Activated CD4-positive, CD25-positive, alpha-beta regulatory T cell treated with anti-CD3 and anti-CD28 coated beads, Interleukin-2, amount 50 U/mL, for 16 hours (primary cell): ENCODE measurements at regions not wholly inside any gene's neighbourhood (a gene's known extent, or its start where the extent isn't known, plus 50 kb on each side); places are given as distances from the start of the nearest gene placed in this dataset.
"Not testable (repeated sequence)": the region's sequence is repeated elsewhere in the genome, so short reads cannot be mapped to it uniquely, and the experiment has no call there.

Source experiments
- DNase-seq: peaks from one replicate; pipeline ENCODE4 v3.0.0-alpha.2; 2020; ENCODE audit warnings: low read depth, low spot score

GRCh38 chr2:236408090-236408489 lies 143.9 kb upstream of the ASB18 start:
- DNase-seq, result no peak

- DNase-seq, result no peak
These were observed 144.6 kb upstream of the ASB18 start for GRCh38 chr2:236408786-236409185.

GRCh38 chr2:236415684-236416444 lies 151.7 kb upstream of the ASB18 start:
- DNase-seq, result no peak

DNA sequence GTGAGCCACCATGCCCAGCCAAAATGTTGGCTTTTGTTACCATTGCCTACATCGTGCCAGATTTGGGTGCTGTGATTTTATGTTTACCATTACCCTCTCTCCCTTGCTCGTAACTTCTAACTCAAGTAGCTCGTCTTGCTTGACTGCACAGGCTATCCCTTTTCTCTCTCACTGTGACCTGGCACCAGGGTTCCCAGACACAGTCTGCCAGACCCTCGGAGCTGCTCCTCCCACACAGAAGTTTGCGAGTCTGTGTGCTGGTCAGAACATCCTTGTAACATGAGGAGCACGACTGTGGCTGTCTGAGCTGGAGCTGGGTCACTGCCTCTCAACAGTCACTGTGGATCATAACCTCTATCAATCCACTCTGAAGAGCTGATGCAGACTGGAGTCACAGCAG lies 152.5 kb upstream of the ACKR3 start:
- DNase-seq, result no peak

- no peak for DNase-seq
These were observed 139.0 kb upstream of the ACKR3 start for GRCh38 chr2:236430584-236430983.

DNA sequence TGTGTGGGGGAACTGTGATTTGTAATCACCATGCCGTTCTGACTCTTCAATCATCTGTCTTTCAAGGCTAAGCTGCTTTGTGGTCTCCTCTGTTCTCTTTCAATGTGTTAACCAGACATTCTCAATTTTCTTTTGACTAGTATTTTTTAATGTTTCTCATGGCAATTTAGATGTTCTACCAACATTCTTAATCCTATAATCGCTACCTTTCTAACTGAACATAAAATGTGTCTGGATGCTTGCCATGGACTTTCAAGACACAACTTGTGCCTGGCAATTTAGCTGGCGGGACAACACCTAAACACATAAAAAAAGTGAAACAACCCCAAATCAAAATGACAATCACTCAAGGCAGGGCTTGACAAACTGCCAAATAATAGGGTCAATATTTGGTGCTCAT lies 135.0 kb upstream of the ACKR3 start:
- DNase-seq, result no peak

- DNase-seq, result no peak
These were observed 129.3 kb upstream of the ACKR3 start for GRCh38 chr2:236440110-236440881.

- DNase-seq, result no peak
These were observed 125.4 kb upstream of the ACKR3 start for GRCh38 chr2:236444187-236444586.

- DNase-seq, result no peak
These were observed 123.9 kb upstream of the ACKR3 start for GRCh38 chr2:236445678-236446077.

- DNase-seq, result no peak
These were observed 123.1 kb upstream of the ACKR3 start for GRCh38 chr2:236446521-236446920.

GRCh38 chr2:236449167-236449761 lies 120.4 kb upstream of the ACKR3 start:
- DNase-seq, result no peak

- no peak for DNase-seq
These were observed 117.4 kb upstream of the ACKR3 start for GRCh38 chr2:236452238-236452637.

- no peak for DNase-seq
These were observed 115.5 kb upstream of the ACKR3 start for GRCh38 chr2:236454076-236454475.

DNA sequence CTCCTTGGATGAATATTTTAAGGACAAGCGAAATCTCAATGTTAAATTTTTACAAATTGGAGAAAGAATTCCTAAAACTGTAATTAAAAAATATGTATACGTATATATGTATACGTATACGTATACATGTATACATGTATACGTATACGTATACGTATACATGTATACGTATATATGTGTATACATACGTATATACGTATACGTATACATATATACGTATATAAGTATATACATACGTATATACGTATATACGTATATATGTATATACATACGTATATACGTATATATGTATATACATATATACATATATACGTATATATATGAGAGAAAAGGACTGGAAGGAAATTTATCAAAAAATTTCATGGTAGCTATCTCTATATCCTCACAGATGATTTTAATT lies 110.2 kb upstream of the ACKR3 start:
- DNase-seq, result no peak

DNA sequence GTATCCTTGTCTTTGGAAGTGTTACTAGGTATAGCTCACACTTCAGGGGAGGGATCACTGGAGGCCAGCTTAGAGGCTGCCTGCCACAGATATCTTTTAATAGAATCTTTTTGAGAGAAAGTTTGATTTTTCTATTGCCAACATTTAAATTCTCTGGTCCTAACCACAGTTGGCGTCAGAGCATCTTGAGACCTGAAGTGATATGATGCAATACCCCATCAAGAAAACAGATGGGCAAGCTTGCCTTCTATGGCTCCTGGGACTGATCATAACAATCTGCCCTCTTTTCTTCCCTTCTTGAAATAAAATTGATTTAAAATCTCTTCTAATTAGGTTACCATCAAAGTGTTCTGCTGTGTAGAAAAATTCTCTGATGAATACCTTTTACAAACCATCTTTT lies 105.5 kb upstream of the ACKR3 start:
- DNase-seq, result no peak

DNA sequence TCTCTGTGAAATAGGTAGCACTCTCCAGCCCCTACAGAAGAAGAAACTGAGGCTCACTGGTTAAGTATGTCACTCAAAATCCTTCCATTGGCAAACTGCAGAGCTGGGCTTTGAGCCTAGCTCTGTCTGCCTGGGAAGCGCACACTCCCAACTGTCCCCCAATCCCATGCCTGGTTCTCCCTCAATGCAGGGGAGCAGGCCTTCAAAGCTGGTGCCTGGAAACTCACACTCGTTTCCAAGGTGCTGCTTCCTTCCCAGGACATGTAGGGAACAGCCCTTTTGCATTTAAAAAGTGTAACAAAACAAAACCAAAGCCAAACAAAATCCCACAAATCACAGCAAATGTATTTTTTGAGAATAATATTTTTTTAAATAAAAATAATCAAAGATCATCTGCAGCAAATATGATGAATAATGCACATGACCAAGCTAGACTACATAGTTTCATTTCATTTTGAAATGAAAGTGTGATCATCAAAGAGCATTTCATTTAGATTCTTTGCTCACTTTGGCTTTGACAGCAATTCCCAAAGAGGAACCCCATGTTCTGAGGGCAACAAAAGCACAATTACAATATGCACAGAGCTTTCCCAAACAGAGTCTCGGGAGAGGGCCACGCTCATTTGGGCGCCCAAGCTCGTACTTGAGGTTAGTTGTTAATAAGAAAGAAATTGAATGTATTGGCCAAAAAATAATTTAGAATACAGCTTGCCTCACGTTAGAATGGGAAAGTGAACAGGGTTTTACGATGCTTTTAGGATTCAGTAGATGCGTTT lies 96.7 kb upstream of the ACKR3 start:
- DNase-seq, result no peak

DNA sequence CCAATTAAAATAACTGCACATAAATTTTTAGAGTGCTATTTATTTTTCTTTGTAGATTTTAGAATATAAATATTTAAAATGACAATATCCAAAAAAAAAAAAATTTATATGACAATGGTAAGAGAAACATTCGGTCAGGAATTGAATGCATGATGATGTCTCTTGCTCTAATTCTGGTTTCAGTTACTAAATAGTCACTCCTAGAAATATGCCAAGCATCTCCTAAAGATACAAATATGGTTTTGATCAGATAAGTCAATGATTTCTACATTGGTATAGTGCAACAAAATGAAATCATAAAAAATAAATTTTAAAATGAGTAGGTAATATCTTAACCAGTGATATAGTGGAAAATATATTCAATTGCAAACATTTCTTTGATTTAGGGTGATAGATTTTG lies 95.9 kb upstream of the ACKR3 start:
- DNase-seq, result no peak

- DNase-seq, result no peak
These were observed 89.8 kb upstream of the ACKR3 start for GRCh38 chr2:236479814-236480213.

GRCh38 chr2:236483102-236483501 lies 86.5 kb upstream of the ACKR3 start:
- no peak for DNase-seq

DNA sequence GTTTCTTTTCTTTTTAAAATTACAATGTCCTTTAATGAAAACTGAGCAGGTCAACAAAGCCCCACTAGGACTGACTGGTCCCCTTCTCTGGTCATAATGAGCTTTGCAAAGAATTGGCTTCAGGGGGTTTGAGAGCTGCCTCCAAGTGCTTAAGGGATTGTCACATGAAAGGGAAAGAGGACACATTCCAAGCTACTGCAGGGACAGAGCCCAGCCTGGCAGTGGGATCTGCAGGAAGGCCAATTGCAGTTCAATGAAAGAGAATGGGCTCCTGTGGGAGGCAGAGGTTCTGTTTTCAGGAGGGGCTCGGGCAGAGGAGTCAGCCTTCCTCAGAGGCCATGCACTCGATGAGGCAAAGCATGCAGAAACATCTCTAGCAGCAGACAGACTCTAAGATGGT lies 84.1 kb upstream of the ACKR3 start:
- no peak for DNase-seq

- not testable (repeated sequence) for DNase-seq
These were observed 80.5 kb upstream of the ACKR3 start for GRCh38 chr2:236489083-236489482.

DNA sequence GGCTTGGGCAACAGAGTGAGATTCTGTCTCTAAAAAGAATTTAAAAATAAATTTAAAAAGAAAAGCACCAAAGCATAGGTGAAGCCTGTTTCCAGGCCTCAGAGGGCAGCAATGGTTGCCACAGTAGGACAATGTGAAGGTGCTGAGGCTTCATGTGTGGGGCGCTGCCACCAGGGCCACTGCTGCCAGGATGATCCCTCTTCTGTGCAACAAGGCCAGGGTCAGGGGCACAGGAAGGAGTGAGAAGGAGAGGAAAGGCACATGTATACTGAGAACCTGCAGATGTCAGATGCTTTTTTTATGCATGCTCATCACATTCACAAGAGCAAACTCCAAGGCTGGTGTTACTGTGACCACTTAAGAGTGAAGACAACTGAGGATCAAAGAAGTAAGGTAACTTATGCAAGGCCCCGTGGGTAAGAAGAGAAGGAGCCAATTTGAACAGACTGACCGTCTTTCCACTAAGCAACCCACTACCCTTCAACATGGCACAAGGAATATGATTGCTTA lies 79.7 kb upstream of the ACKR3 start:
- no peak for DNase-seq
